ENCODE measurements at regions not wholly inside any gene's neighbourhood (a gene's known extent, or its start where the extent isn't known, plus 50 kb on each side); places are given as distances from the start of the nearest gene placed in this dataset.

- Histone ChIP-seq H4K20me1 (ENCODE audit: insufficient read depth) (no peaks in the 10 kb centered on the region), H3K4me1 (ENCODE audit: low read depth, poor library complexity, severe bottlenecking) (no peaks in the 10 kb centered on the region), H3K9ac (no peak overlapping the region), H3K27ac (no peak overlapping the region), H3K4me2 (no peak overlapping the region), H2AFZ (ENCODE audit: low read depth) (no peak overlapping the region), H3K27me3 (ENCODE audit: insufficient read depth, low read depth) (no peaks in the 10 kb centered on the region), H3K79me2 (ENCODE audit: insufficient read depth, low read depth) (no peaks in the 10 kb centered on the region), H3K4me3 (IDR thresholded peaks at IDR 0.05; ENCODE audit: insufficient read depth, low read depth, low read length) (no peak overlapping the region), H3K36me3 (ENCODE audit: insufficient read depth) (no peaks in the 10 kb centered on the region)
- TF ChIP-seq, protein P1, sequence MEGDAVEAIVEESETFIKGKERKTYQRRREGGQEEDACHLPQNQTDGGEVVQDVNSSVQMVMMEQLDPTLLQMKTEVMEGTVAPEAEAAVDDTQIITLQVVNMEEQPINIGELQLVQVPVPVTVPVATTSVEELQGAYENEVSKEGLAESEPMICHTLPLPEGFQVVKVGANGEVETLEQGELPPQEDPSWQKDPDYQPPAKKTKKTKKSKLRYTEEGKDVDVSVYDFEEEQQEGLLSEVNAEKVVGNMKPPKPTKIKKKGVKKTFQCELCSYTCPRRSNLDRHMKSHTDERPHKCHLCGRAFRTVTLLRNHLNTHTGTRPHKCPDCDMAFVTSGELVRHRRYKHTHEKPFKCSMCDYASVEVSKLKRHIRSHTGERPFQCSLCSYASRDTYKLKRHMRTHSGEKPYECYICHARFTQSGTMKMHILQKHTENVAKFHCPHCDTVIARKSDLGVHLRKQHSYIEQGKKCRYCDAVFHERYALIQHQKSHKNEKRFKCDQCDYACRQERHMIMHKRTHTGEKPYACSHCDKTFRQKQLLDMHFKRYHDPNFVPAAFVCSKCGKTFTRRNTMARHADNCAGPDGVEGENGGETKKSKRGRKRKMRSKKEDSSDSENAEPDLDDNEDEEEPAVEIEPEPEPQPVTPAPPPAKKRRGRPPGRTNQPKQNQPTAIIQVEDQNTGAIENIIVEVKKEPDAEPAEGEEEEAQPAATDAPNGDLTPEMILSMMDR (conservative IDR thresholded peaks at IDR 0.05; ENCODE audit: low read depth, low read length): no peak
Measured at GRCh38 chr6:103783329-103783728, 1076.4 kb downstream of the HACE1 start.

GRCh38 chr6:103769431-103769830 lies 1090.3 kb downstream of the HACE1 start:
- Histone ChIP-seq H3K27me3 (ENCODE audit: insufficient read depth, low read depth) (no peaks in the 10 kb centered on the region), H3K4me3 (IDR thresholded peaks at IDR 0.05; ENCODE audit: insufficient read depth, low read depth, low read length) (no peak overlapping the region), H3K27ac (no peak overlapping the region), H3K4me1 (ENCODE audit: low read depth, poor library complexity, severe bottlenecking) (no peaks in the 10 kb centered on the region), H4K20me1 (ENCODE audit: insufficient read depth) (no peaks in the 10 kb centered on the region), H3K9ac (no peak overlapping the region), H3K36me3 (ENCODE audit: insufficient read depth) (no peaks in the 10 kb centered on the region), H2AFZ (ENCODE audit: low read depth) (no peak overlapping the region), H3K79me2 (ENCODE audit: insufficient read depth, low read depth) (no peaks in the 10 kb centered on the region), H3K4me2 (no peak overlapping the region)
- TF ChIP-seq, protein P1 (conservative IDR thresholded peaks at IDR 0.05; ENCODE audit: low read depth, low read length): no peak

GRCh38 chr6:103750603-103751002 lies 1109.1 kb downstream of the HACE1 start:
- Histone ChIP-seq H3K4me2 (no peak overlapping the region), H3K4me3 (IDR thresholded peaks at IDR 0.05; ENCODE audit: insufficient read depth, low read depth, low read length) (no peak overlapping the region), H3K9ac (no peak overlapping the region), H3K27ac (no peak overlapping the region), H2AFZ (ENCODE audit: low read depth) (no peak overlapping the region), H3K79me2 (ENCODE audit: insufficient read depth, low read depth) (no peaks in the 10 kb centered on the region), H4K20me1 (ENCODE audit: insufficient read depth) (no peaks in the 10 kb centered on the region), H3K27me3 (ENCODE audit: insufficient read depth, low read depth) (no peaks in the 10 kb centered on the region), H3K4me1 (ENCODE audit: low read depth, poor library complexity, severe bottlenecking) (no peaks in the 10 kb centered on the region), H3K36me3 (ENCODE audit: insufficient read depth) (no peaks in the 10 kb centered on the region)
- TF ChIP-seq, protein P1 (conservative IDR thresholded peaks at IDR 0.05; ENCODE audit: low read depth, low read length): no peak

GRCh38 chr6:103734016-103734415 lies 1125.7 kb downstream of the HACE1 start:
- Histone ChIP-seq H3K79me2 (ENCODE audit: insufficient read depth, low read depth) (no peaks in the 10 kb centered on the region), H2AFZ (ENCODE audit: low read depth) (no peak overlapping the region), H3K9ac (no peak overlapping the region), H3K27me3 (ENCODE audit: insufficient read depth, low read depth) (no peaks in the 10 kb centered on the region), H3K4me1 (ENCODE audit: low read depth, poor library complexity, severe bottlenecking) (no peaks in the 10 kb centered on the region), H3K4me2 (no peak overlapping the region), H4K20me1 (ENCODE audit: insufficient read depth) (no peaks in the 10 kb centered on the region), H3K27ac (no peak overlapping the region), H3K4me3 (IDR thresholded peaks at IDR 0.05; ENCODE audit: insufficient read depth, low read depth, low read length) (no peak overlapping the region), H3K36me3 (ENCODE audit: insufficient read depth) (no peaks in the 10 kb centered on the region)
- TF ChIP-seq, protein P1 (conservative IDR thresholded peaks at IDR 0.05; ENCODE audit: low read depth, low read length): no peak
